22Rv1 (cell line): ENCODE measurements at regions not wholly inside any gene's neighbourhood (a gene's known extent, or its start where the extent isn't known, plus 50 kb on each side); places are given as distances from the start of the nearest gene placed in this dataset.

Experiments
- H3K27ac ChIP-seq: fragments of 450-650 bp; 2 replicates; pipeline ENCODE4 v1.5.1; 2017
- ZFX ChIP-seq: fragments of 450-650 bp; IDR thresholded peaks from 2 replicates; pipeline ENCODE4 v1.6.1; 2017; ENCODE audit warnings: antibody characterized with exemption, borderline replicate concordance
- TF ChIP-seq, protein P1 (sequence below): fragments of 450-650 bp; IDR thresholded peaks from 2 replicates; pipeline ENCODE4 v1.5.1; 2017; ENCODE audit warnings: mild to moderate bottlenecking

DNA sequence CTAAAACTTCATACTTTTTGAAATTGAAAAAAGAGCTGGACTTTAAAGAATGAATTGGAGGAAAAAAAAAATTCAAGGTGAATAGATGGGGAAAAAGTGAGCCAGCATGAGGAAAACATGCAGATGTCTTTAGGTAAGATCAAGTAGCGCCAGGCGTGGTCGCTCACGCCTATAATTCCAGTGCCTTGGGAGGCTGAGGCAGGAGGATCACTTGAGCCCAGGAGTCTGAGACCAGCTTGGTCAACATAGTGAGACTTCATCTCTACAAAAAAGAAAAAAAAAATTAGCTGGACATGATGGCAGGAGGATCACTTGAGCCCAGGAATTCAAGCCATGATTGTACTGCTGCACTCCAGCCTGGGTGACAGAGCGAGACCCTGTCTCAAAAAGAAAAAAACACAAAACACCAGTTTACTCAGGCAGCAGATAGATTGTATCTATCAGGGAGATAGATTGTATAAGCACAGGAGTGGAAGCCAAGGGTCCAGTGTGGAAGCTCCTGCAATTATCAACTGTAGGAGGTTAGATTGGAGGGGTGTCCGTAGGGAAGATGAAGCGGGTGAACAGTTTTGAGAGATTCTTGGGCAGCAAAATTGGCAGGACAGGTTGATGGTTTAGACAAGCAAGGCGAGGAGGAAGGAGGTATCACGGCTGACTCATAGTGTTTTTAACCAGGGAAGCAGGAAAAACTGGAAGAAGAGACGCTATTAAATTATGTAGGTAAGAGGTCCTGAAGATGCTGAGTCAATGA lies 97.6 kb upstream of the ZNF217 start:
- no peak for TF ChIP-seq ZFX
- TF ChIP-seq, protein P1, sequence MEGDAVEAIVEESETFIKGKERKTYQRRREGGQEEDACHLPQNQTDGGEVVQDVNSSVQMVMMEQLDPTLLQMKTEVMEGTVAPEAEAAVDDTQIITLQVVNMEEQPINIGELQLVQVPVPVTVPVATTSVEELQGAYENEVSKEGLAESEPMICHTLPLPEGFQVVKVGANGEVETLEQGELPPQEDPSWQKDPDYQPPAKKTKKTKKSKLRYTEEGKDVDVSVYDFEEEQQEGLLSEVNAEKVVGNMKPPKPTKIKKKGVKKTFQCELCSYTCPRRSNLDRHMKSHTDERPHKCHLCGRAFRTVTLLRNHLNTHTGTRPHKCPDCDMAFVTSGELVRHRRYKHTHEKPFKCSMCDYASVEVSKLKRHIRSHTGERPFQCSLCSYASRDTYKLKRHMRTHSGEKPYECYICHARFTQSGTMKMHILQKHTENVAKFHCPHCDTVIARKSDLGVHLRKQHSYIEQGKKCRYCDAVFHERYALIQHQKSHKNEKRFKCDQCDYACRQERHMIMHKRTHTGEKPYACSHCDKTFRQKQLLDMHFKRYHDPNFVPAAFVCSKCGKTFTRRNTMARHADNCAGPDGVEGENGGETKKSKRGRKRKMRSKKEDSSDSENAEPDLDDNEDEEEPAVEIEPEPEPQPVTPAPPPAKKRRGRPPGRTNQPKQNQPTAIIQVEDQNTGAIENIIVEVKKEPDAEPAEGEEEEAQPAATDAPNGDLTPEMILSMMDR = no peak
- H3K27ac ChIP-seq = no peak overlapping the region

DNA sequence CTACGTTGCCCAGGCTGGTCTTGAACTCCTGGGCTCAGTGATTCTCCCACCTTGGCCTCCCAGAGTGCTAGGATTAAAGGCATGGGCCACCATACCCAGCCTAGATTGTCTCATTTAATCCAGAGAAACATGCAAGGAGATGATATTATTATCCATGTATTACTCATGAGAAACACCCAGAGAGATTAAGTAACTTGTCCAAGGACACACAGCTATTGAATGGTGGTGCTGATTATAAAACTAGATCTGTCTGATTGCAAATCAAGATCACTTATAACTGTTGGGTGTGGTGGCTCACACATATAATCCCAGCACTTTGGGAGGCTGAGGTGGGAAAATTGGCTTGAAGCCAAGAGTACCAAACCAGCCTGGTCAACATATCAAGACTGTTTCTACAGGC lies 94.4 kb upstream of the ZNF217 start:
- no peak for TF ChIP-seq ZFX
- TF ChIP-seq, protein P1 = no peak
- H3K27ac ChIP-seq = no peak overlapping the region

DNA sequence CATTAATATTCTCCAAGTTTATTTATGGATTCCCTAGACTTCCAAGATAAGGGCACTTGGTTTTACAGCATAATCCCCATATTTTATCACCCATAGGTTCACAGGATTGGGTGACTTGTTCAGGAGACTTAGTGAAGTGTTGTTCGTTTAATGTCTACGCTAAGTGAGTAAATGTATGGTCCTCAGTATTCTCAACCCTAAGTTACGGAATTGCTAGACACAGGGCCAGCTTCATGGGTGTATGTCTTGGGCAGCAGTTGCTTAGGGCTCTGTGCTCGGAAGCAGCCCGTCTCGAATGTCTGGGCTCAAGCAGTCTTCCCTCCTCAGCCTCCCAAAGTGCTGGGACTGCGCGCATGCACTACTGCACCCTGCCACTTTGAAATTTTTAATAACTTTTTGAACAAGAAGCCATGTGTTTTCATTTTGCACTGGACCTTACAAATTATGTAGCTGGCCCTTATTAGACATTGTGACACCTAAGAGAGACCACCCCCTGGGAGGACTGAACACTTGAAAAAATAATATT lies 91.5 kb upstream of the ZNF217 start:
- H3K27ac ChIP-seq = no peak overlapping the region
- no peak for TF ChIP-seq ZFX
- TF ChIP-seq, protein P1 = no peak

DNA sequence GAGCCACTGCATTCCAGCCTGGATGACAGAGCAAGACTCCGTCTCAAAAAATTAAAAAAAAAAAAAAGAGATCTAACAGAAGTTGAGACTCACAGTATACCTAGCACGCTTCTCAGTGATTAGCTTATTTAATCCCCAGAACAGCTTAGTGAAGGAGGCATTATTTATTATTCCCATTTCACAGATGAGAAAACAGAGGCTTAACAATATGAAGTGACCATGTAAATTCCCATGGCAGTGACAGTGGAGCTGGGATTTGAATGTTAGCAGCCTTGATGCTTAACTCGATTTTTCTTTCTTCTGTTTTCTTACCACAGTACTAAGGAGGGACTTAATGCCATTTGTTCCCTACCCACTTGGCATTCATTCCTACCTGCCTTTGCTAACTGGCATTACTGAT lies 89.9 kb upstream of the ZNF217 start:
- no peak overlapping the region for H3K27ac ChIP-seq
- TF ChIP-seq, protein P1 = no peak
- no peak for TF ChIP-seq ZFX

DNA sequence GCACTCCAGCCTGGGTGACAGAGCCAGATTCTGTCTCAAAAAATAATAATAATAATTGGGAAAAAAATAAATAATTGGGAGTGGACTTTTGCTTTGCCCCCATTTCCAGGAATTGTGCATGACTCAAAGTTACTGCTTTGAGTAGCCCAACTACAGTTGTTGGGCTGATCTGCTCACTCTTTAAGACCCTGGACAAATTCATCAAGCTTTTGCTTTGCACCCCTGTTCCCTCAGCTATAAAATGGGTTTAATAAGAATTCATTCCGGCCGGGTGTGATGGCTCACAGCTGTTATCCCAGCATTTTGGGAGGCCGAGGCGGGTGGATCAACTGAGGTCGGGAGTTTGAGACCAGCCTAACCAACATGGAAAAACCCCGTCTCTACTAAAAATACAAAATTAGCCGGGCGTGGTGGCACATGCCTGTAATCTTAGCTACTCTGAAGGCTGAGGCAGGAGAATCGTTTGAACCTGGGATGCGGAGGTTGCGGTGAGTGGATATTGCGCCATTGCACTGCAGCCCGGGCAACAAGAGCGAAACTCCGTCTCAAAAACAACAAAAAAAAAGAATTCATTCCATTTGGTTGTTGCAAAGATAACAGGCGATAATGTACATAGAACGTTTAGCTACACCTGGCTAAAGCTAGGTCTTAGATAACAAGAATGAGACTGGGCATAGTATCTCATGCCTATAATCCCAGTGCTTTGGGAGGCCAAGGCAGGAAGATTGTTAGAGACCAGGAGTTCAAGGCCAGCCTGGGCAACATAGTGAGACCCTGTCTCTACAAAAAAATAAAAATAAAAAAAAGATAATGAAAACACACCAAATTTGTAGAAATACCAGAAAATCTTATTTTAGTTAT lies 87.9 kb upstream of the ZNF217 start:
- TF ChIP-seq ZFX = no peak
- TF ChIP-seq, protein P1 = no peak
- H3K27ac ChIP-seq = no peak overlapping the region

DNA sequence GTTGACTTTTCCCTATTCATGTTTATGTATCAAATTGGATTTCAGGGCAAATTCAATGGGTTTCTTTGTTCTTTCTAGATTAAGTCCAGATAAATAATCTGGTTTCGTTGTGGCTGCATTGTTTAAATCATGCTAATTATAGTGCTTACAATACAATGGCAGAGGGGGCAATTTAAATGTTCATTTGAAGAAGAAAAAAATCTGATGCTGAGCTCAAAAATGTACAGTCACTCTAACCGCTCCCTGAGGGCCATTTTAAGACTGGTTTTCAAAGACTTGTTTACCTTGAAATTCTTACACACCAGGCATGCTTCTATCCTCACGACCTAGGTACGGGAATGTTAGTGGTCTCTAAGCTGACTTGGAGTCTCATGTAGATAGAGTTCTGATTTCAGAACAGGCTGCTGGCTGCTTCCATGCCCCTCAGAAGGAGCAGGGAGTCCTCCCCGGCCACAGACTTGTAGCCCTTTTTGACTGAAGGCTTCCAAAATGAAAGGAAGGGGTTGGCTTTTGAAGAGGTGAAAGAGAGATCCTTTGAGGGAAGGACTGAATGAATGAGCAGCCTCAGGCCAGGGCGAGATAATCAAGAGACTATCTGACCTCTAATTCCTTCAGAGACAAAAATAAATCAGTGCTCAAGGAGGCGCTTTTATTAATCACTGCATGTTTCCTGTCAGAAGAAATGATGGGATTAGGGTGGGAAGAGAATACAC lies 86.1 kb upstream of the ZNF217 start:
- H3K27ac ChIP-seq = no peak overlapping the region

More for the DNA sequence above, 86.1 kb upstream of the ZNF217 start:
- TF ChIP-seq, protein P1 = no peak
- no peak for TF ChIP-seq ZFX
